OCI-LY3 (cell line): ENCODE measurements at regions not wholly inside any gene's neighbourhood (a gene's known extent, or its start where the extent isn't known, plus 50 kb on each side); places are given as distances from the start of the nearest gene placed in this dataset.

ENCODE experiments used
- EZH2phosphoT487 ChIP-seq: fragments of 200-600 bp; shearing (Covaris generic); IDR thresholded peaks from 2 replicates; pipeline ENCODE4 v1.6.1; 2018; ENCODE audit warnings: antibody characterized with exemption, mixed run types, low read depth
- TF ChIP-seq, protein P1 (sequence below): fragments of 200-600, 300-600 bp; sonication (generic); IDR thresholded peaks from 2 replicates; pipeline ENCODE4 v1.5.1; 2014; ENCODE audit warnings: antibody characterized with exemption, low read length, low read depth

DNA sequence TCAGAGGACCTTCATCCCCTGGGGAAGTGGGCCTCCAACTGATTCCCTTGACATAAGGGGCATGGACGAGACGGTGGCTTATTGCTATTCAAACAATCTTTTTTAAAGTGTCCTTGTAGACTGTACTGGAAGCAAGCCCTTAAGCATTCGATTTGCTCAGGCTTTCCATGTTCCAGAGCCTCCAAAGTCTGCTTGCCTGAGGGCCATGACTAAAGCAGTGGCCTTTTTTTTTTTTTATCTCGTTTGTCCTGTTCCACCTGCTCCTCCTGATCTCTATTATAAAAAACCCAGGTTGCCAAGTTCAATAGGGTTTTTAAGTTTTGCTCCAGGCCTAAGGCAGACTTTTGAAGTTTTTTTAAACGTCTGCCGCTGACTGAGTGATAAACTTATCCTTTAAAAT is 103.7 kb upstream of the AADAT start:
- TF ChIP-seq, protein P1, sequence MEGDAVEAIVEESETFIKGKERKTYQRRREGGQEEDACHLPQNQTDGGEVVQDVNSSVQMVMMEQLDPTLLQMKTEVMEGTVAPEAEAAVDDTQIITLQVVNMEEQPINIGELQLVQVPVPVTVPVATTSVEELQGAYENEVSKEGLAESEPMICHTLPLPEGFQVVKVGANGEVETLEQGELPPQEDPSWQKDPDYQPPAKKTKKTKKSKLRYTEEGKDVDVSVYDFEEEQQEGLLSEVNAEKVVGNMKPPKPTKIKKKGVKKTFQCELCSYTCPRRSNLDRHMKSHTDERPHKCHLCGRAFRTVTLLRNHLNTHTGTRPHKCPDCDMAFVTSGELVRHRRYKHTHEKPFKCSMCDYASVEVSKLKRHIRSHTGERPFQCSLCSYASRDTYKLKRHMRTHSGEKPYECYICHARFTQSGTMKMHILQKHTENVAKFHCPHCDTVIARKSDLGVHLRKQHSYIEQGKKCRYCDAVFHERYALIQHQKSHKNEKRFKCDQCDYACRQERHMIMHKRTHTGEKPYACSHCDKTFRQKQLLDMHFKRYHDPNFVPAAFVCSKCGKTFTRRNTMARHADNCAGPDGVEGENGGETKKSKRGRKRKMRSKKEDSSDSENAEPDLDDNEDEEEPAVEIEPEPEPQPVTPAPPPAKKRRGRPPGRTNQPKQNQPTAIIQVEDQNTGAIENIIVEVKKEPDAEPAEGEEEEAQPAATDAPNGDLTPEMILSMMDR = no peak
- no peak for TF ChIP-seq EZH2phosphoT487
